A549 (cell line): ENCODE measurements at regions not wholly inside any gene's neighbourhood (a gene's known extent, or its start where the extent isn't known, plus 50 kb on each side); places are given as distances from the start of the nearest gene placed in this dataset.

ENCODE experiments used
- ATAC-seq, 2 experiments: fragments of 200-7000 bp in 1 of 2; fragments of >200 bp in 1 of 2; cut with Nextera tagmentation in 1 of 2; cut with Tn5 transposase in 1 of 2; 3 replicates each; pipeline versions ENCODE4 v1.8.0 to v1.9.1; 2018 to 2020; ENCODE audit warnings: mild to moderate bottlenecking in 1 of 2, moderate library complexity in 1 of 2
- CTCF ChIA-PET: fragments of 300-600 bp; sonication (Branson Sonifier 250); formaldehyde crosslinking; extraction: SDS; loops from one replicate; lab custom pipeline; 2021; ENCODE audit warnings: antibody characterized with exemption, inconsistent platforms; lab: Yijun Ruan, JAX
- POLR2A ChIA-PET: fragments of 350-600 bp; formaldehyde crosslinking; extraction: SDS; loops from one replicate; lab custom pipeline; 2021; ENCODE audit warnings: antibody characterized with exemption, inconsistent platforms; lab: Yijun Ruan, JAX
- DNase-seq, 2 experiments: peaks; one replicate each; pipeline versions ENCODE4 v3.0.0 to v3.0.0-alpha.2; 2011 to 2016; ENCODE audit warnings: low read depth in 1 of 2, low spot score in 1 of 2
- FAIRE-seq: peaks from 2 replicates; lab custom pipeline; 2011; peaks lifted over from hg19 to GRCh38; lab: Jason Lieb, UNC
- H3K27ac ChIP-seq, 2 experiments: fragments of >200 bp; sonication (Bioruptor Twin); formaldehyde crosslinking; 3 replicates each; pipeline ENCODE4 v1.5.1; 2016 to 2017
- H3K4me1 ChIP-seq: fragments of >200 bp; sonication (Bioruptor Twin); formaldehyde crosslinking; 3 replicates; pipeline ENCODE4 v1.6.1; 2016
- H3K4me2 ChIP-seq: fragments of >200 bp; sonication (Bioruptor Twin); formaldehyde crosslinking; 3 replicates; pipeline ENCODE4 v1.6.1; 2016
- H3K4me3 ChIP-seq: fragments of >200 bp; sonication (Bioruptor Twin); formaldehyde crosslinking; 3 replicates; pipeline ENCODE4 v1.5.1; 2016
- H3K9me3 ChIP-seq: fragments of >200 bp; sonication (Bioruptor Twin); formaldehyde crosslinking; 3 replicates; pipeline ENCODE4 v1.6.1; 2016
- BHLHE40 ChIP-seq: IDR thresholded peaks from 2 replicates; pipeline ENCODE4 v1.6.1; 2012; ENCODE audit warnings: low read depth, low read length, inconsistent platforms
- CBX8 ChIP-seq: fragments of 200-600 bp; sonication (generic); IDR thresholded peaks from 2 replicates; pipeline ENCODE4 v1.6.1; 2016
- EHMT2 ChIP-seq: fragments of 200-600 bp; sonication (generic); IDR thresholded peaks from 2 replicates; pipeline ENCODE4 v1.6.1; 2016; ENCODE audit warnings: antibody characterized with exemption, low read depth, mild to moderate bottlenecking, moderate library complexity
- ESRRA ChIP-seq: fragments of 150-350 bp; IDR thresholded peaks from 2 replicates; pipeline ENCODE4 v1.6.1; 2014; ENCODE audit warnings: mild to moderate bottlenecking, low read length, borderline replicate concordance
- FOSB ChIP-seq: fragments of 250-450 bp; sonication (Bioruptor Pico); IDR thresholded peaks from 2 replicates; pipeline ENCODE4 v1.5.0; 2020; ENCODE audit warnings: mild to moderate bottlenecking, moderate library complexity
- FOXS1 ChIP-seq: fragments of 250-450 bp; sonication (Bioruptor Pico); IDR thresholded peaks from 2 replicates; pipeline ENCODE4 v1.5.0; 2020; ENCODE audit warnings: mild to moderate bottlenecking, moderate library complexity
- HDAC2 ChIP-seq: fragments of 200-600 bp; sonication (generic); IDR thresholded peaks from 2 replicates; pipeline ENCODE4 v1.6.1; 2016
- HOXB13 ChIP-seq: fragments of 250-450 bp; sonication (Bioruptor Pico); IDR thresholded peaks from 2 replicates; pipeline ENCODE4 v1.5.0; 2020; ENCODE audit warnings: low read depth, mild to moderate bottlenecking, moderate library complexity
- JUN ChIP-seq, 2 experiments: fragments of >200 bp; sonication (Bioruptor Twin); formaldehyde crosslinking; IDR thresholded peaks; 2 replicates in 1 of 2; 3 replicates in 1 of 2; pipeline ENCODE4 v1.6.1; 2016 to 2017
- NPAS2 ChIP-seq: fragments of 250-450 bp; sonication (Bioruptor Pico); IDR thresholded peaks from 2 replicates; pipeline ENCODE4 v1.8.0; 2022; ENCODE audit warnings: mild to moderate bottlenecking, moderate library complexity, borderline replicate concordance
- NR3C1 ChIP-seq: fragments of >200 bp; sonication (Bioruptor Twin); formaldehyde crosslinking; IDR thresholded peaks from 3 replicates; pipeline ENCODE4 v1.6.1; 2017
- RARB ChIP-seq: fragments of 250-450 bp; sonication (Bioruptor Pico); IDR thresholded peaks from 2 replicates; pipeline ENCODE4 v1.8.0; 2021; ENCODE audit warnings: mild to moderate bottlenecking, moderate library complexity
- REST ChIP-seq: fragments of 200-600 bp; sonication (generic); IDR thresholded peaks from 2 replicates; pipeline ENCODE4 v1.6.1; 2016; ENCODE audit warnings: antibody characterized with exemption, mild to moderate bottlenecking, moderate library complexity
- RFX5 ChIP-seq: fragments of 450-650 bp; IDR thresholded peaks from 2 replicates; pipeline ENCODE4 v1.7.1; 2014; ENCODE audit warnings: antibody characterized with exemption, mild to moderate bottlenecking, moderate library complexity
- TFCP2L1 ChIP-seq: fragments of 250-450 bp; sonication (Bioruptor Pico); IDR thresholded peaks from 2 replicates; pipeline ENCODE4 v1.5.0; 2021; ENCODE audit warnings: mild to moderate bottlenecking
- WGBS: methylation state at CpG from one replicate; pipeline ENCODE4 v1.1.6; 2017; ENCODE audit errors: missing lambda C conversion rate; 5-methylcytosine and 5-hydroxymethylcytosine counted together
- TF ChIP-seq, protein P1 (sequence below): IDR thresholded peaks from 2 replicates; pipeline ENCODE4 v1.6.1; 2012
- TF ChIP-seq, protein P2 (sequence below): fragments of 450-650 bp; IDR thresholded peaks from 2 replicates; pipeline ENCODE4 v1.6.1; 2014; ENCODE audit warnings: antibody characterized with exemption
- TF ChIP-seq, protein P3 (sequence below): fragments of 250-450 bp; sonication (Bioruptor Pico); IDR thresholded peaks from 2 replicates; pipeline ENCODE4 v1.5.0; 2021; ENCODE audit warnings: mild to moderate bottlenecking, moderate library complexity, borderline replicate concordance

DNA sequence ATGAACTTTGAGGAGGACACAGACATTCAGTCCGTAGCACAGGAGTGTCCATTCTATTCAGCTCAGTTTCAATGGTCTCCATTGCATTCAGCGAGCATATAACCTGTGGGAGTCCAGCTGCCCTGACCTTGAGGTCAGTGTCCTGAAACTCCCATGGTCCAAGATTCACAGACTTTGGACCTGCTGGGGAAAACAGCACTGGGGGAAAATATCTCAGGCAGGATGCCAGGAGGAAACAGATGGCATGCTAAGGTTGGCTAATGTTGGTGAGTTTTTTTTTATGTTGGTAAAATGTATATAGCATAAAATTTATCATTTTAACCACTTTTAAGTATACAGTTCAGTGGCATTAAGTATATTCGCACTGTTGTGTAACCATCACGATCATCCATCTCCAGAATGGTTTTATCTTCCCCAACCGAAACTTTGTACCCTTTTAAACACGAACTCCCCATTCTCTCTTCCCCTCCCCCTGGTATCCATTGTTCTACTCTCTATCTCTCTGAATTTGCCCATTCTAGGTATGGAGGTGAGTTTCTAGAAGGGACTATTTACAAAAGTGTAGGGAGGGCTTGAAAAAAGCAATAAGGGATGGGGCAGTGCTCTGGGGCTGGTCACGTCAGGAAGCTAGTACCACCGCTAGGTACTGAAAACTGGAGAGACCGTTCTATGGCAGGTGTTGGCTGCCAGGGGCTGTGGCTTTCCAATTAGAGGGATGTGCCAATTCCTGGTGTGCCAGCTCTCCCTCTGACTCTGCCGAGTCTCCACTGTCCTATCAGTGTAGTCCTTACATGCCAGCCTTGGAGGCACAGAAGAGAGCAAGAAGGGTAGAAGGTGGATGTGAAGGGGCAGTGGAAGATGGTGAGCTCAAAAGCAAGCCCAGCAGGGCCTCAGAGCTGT, 85.3 kb downstream of the FOXD2 start:
- H3K27ac ChIP-seq: no peak overlapping the region
- ChIA-PET POLR2A (no interaction called here), CTCF (interaction anchor here (1.3 to 1.6 kb wide), 2 partner anchors 105 to 203 kb away, joined by 3 to 4 read pairs; no protein-coding TSS in a partner anchor)
- WGBS: 74% methylated on average over 10 of the region's 10 CpGs
- peaks cover 3% of the 10 kb centered on the region; the same call in 1 of the 3 replicates for H3K9me3 ChIP-seq
- no peak overlapping the region for H3K4me3 ChIP-seq
- ATAC-seq: no peak
- no peak for DNase-seq
- FAIRE-seq: no peak
- TF ChIP-seq, protein P1, sequence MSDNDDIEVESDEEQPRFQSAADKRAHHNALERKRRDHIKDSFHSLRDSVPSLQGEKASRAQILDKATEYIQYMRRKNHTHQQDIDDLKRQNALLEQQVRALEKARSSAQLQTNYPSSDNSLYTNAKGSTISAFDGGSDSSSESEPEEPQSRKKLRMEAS: no peak
- TF ChIP-seq FOXS1 (no peak), FOSB (CRISPR knock-in tag) (no peak), EHMT2 (no peak), BHLHE40 (no peak), REST (no peak)
- TF ChIP-seq, all 56 proteins: peak for 0
- Histone ChIP-seq H3K4me1 (no peaks in the 10 kb centered on the region), H3K4me2 (no peak overlapping the region)

DNA sequence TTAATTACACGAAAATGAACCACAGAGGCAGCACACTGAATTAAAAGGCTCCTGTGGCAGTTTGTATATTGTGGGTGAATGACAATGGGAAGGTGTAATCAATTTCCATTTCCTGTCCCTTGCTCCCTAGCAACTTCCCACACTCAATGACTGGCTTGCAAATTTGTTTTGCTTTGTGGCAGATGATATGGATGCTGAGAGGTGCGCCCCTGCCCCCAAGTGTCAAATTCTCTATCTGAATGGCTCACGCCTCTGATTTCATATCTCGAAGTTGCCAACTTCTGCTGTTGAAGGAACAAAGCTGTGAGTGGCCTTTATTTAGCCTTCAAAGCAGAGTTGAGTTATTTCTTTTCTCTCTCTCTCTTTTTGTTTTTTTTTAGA, 86.0 kb downstream of the FOXD2 start:
- peaks cover 7% of the 10 kb centered on the region; the same call in 1 of the 3 replicates for H3K9me3 ChIP-seq
- ChIA-PET CTCF (interaction anchor here (0.7 to 1.6 kb wide), 3 partner anchors 105 to 202 kb away, joined by 3 to 4 read pairs (median 4); no protein-coding TSS in a partner anchor), POLR2A (no interaction called here)
- no peaks in the 10 kb centered on the region for H3K4me1 ChIP-seq
- DNase-seq (no peak), ATAC-seq (no peak), FAIRE-seq (no peak)
- no peak overlapping the region for H3K27ac ChIP-seq
- 57% methylated on average over 4 of the region's 4 CpGs for WGBS
- H3K4me2 ChIP-seq: no peak overlapping the region
- H3K4me3 ChIP-seq: no peak overlapping the region
- TF ChIP-seq REST (no peak), ESRRA (no peak), RARB (CRISPR knock-in tag) (no peak), HOXB13 (no peak), JUN (IDR thresholded peaks at IDR 0.05) (no peak), FOSB (CRISPR knock-in tag) (no peak), HDAC2 (no peak), NR3C1 (no peak), TFCP2L1 (no peak), CBX8 (no peak), NPAS2 (CRISPR knock-in tag) (no peak), RFX5 (no peak)
- TF ChIP-seq, protein P2, sequence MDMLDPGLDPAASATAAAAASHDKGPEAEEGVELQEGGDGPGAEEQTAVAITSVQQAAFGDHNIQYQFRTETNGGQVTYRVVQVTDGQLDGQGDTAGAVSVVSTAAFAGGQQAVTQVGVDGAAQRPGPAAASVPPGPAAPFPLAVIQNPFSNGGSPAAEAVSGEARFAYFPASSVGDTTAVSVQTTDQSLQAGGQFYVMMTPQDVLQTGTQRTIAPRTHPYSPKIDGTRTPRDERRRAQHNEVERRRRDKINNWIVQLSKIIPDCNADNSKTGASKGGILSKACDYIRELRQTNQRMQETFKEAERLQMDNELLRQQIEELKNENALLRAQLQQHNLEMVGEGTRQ: no peak
- TF ChIP-seq, protein P3, sequence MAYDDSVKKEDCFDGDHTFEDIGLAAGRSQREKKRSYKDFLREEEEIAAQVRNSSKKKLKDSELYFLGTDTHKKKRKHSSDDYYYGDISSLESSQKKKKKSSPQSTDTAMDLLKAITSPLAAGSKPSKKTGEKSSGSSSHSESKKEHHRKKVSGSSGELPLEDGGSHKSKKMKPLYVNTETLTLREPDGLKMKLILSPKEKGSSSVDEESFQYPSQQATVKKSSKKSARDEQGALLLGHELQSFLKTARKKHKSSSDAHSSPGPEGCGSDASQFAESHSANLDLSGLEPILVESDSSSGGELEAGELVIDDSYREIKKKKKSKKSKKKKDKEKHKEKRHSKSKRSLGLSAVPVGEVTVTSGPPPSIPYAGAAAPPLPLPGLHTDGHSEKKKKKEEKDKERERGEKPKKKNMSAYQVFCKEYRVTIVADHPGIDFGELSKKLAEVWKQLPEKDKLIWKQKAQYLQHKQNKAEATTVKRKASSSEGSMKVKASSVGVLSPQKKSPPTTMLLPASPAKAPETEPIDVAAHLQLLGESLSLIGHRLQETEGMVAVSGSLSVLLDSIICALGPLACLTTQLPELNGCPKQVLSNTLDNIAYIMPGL (CRISPR knock-in tag): no peak
